B cell (primary cell): ENCODE measurements at regions not wholly inside any gene's neighbourhood (a gene's known extent, or its start where the extent isn't known, plus 50 kb on each side); places are given as distances from the start of the nearest gene placed in this dataset.

ENCODE experiments used
- ATAC-seq: fragments of 200-7000 bp; cut with Tn5 transposase; one replicate; pipeline ENCODE4 v1.10.0; 2021; ENCODE audit warnings: low read depth, mild to moderate bottlenecking, moderate number of reproducible peaks, moderate library complexity
- CTCF ChIA-PET: fragments of 350-600 bp; sonication (Branson Sonifier 250); formaldehyde crosslinking; loops from one replicate; lab custom pipeline; 2021; ENCODE audit warnings: antibody characterized with exemption, inconsistent platforms; lab: Charles Lee
- POLR2A ChIA-PET: fragments of 350-600 bp; sonication (Branson Sonifier 250); formaldehyde crosslinking; loops from one replicate; lab custom pipeline; 2021; ENCODE audit warnings: antibody characterized with exemption; lab: Charles Lee
- DNase-seq: peaks from one replicate; pipeline ENCODE4 v3.0.0; 2013
- H2AFZ ChIP-seq: 2 replicates; pipeline ENCODE4 v1.6.1; 2012; ENCODE audit warnings: mild to moderate bottlenecking, low read depth, low read length; ENCODE audit not compliant: insufficient read depth, poor library complexity, severe bottlenecking
- H3K27ac ChIP-seq, 2 donors: 1 replicate in 1 of 2; 2 replicates in 1 of 2; pipeline ENCODE4 v1.5.1; 2012 to 2013; ENCODE audit warnings: low read length in 2 of 2, mild to moderate bottlenecking in 2 of 2, moderate library complexity in 1 of 2
- H3K27me3 ChIP-seq, 4 experiments: fragments of 200-600 bp in 1 of 4; sonication (generic) in 1 of 4; replicated peaks in 1 of 4; 1 replicate in 2 of 4; 2 replicates in 2 of 4; pipeline versions ENCODE4 v1.6.1 to v1.7.0; 2013 to 2016; ENCODE audit warnings: low read length in 3 of 4, mild to moderate bottlenecking in 2 of 4, mixed read lengths in 1 of 4, moderate library complexity in 1 of 4; ENCODE audit not compliant: insufficient read depth in 4 of 4, control insufficient read depth in 3 of 4; ENCODE audit errors: control extremely low read depth in 1 of 4
- H3K36me3 ChIP-seq, 2 experiments: replicated peaks in 1 of 2; 1 replicate in 1 of 2; 2 replicates in 1 of 2; pipeline versions ENCODE4 v1.6.1 to v1.7.1; 2013; ENCODE audit warnings: low read length in 1 of 2; ENCODE audit not compliant: insufficient read depth in 2 of 2, control insufficient read depth in 1 of 2; ENCODE audit errors: control extremely low read depth in 1 of 2, extremely low read depth in 1 of 2
- H3K4me1 ChIP-seq, 2 donors: fragments of 200-600 bp in 1 of 2; sonication (generic) in 1 of 2; 1 replicate in 1 of 2; 2 replicates in 1 of 2; pipeline versions ENCODE4 v1.5.1 to v1.6.1; 2013 to 2017; ENCODE audit warnings: low read length in 2 of 2; ENCODE audit not compliant: control insufficient read depth in 2 of 2, insufficient read depth in 2 of 2
- H3K4me2 ChIP-seq: replicated peaks from 2 replicates; pipeline ENCODE3; 2012; ENCODE audit warnings: mild to moderate bottlenecking, low read depth, low read length; ENCODE audit not compliant: poor library complexity, severe bottlenecking
- H3K4me3 ChIP-seq, 5 experiments: fragments of 200-600 bp in 1 of 5; sonication (generic) in 1 of 5; 1 replicate in 3 of 5; 2 replicates in 2 of 5; pipeline versions ENCODE4 v1.5.1 to v1.7.0; 2011 to 2016; ENCODE audit warnings: low read length in 4 of 5, mild to moderate bottlenecking in 4 of 5, low read depth in 2 of 5, control low read depth in 1 of 5, moderate library complexity in 1 of 5; ENCODE audit not compliant: insufficient read depth in 1 of 5; ENCODE audit errors: control extremely low read depth in 1 of 5, extremely low read depth in 1 of 5
- H3K79me2 ChIP-seq: fragments of 200-600 bp; sonication (generic); one replicate; pipeline ENCODE4 v1.6.0; 2016; ENCODE audit warnings: low read length; ENCODE audit not compliant: control insufficient read depth, insufficient read depth
- H3K9ac ChIP-seq: fragments of 200-600 bp; sonication (generic); 2 replicates; pipeline ENCODE4 v1.6.1; 2017; ENCODE audit warnings: mild to moderate bottlenecking, low read length, moderate library complexity
- H3K9me3 ChIP-seq, 3 donors: one replicate each; pipeline versions ENCODE4 v1.6.1 to v1.7.1; 2013; ENCODE audit warnings: low read length in 2 of 3; ENCODE audit not compliant: control insufficient read depth in 2 of 3, insufficient read depth in 1 of 3; ENCODE audit errors: control extremely low read depth in 1 of 3
- H4K20me1 ChIP-seq: 2 replicates; pipeline ENCODE4 v1.6.0; 2012; ENCODE audit warnings: mild to moderate bottlenecking, low read length; ENCODE audit not compliant: insufficient read depth, control insufficient read depth, poor library complexity, severe bottlenecking
- H3K27ac Mint-ChIP-seq: one replicate; pipeline ENCODE4 v1.8.0; 2021; ENCODE audit warnings: mixed read lengths
- H3K27me3 Mint-ChIP-seq: one replicate; pipeline ENCODE4 v1.8.0; 2021; ENCODE audit warnings: mixed read lengths
- H3K4me1 Mint-ChIP-seq: one replicate; pipeline ENCODE4 v1.8.0; 2021; ENCODE audit warnings: mixed read lengths
- H3K4me3 Mint-ChIP-seq: one replicate; pipeline ENCODE4 v1.8.0; 2021; ENCODE audit warnings: mixed read lengths
- H3K9me3 Mint-ChIP-seq: one replicate; pipeline ENCODE4 v1.8.0; 2022; ENCODE audit warnings: mixed read lengths; ENCODE audit not compliant: insufficient read depth
- EZH2 ChIP-seq: IDR thresholded peaks from 2 replicates; pipeline ENCODE4 v1.6.1; 2012; ENCODE audit warnings: borderline replicate concordance, low read depth, mild to moderate bottlenecking, moderate library complexity, low read length; ENCODE audit not compliant: insufficient read depth, poor library complexity, severe bottlenecking
- WGBS: methylation state at CpG from one replicate; pipeline ENCODE4 v1.1.5; 2013; ENCODE audit warnings: missing lambda C conversion rate; ENCODE audit not compliant: insufficient coverage; 5-methylcytosine and 5-hydroxymethylcytosine counted together
- intact Hi-C: fragments of 100-400 bp; cut with micrococcal nuclease; formaldehyde crosslinking; loops from one replicate; pipeline ENCODE4 v1.10.0; 2022
- TF ChIP-seq, protein P1 (sequence below): fragments of 200-600 bp; IDR thresholded peaks from one replicate; pipeline ENCODE4 v1.8.0; 2022; ENCODE audit warnings: antibody characterized with exemption, mild to moderate bottlenecking

DNA sequence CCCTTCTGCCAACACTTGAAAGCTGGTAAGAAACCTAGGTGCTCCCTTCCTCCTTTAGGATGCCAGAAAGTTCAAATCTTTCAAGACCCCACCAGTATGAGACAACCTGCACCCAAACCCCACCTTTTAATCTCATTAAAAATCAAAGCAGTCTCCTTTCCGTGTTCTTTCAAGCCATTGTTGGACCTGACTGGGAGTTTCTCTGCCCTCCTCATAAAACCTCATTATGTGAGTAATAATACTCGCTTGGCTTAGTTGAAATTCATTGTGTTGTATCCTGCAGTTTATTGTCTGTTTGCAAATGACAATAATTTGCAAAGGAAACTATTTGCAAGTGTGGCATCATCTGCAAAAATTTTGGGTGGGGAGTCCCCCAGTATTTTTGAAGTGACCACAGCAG is 133.2 kb upstream of the VEGFC start:
- WGBS: no CpG with 5 or more reads among the region's 2 CpGs
- no peaks in the 10 kb centered on the region for H3K9me3 Mint-ChIP-seq
- no peak overlapping the region for H3K27ac Mint-ChIP-seq
- Histone ChIP-seq H3K79me2 (no peaks in the 10 kb centered on the region), H3K36me3 (no peaks in the 10 kb centered on the region), H3K4me3 (no peak overlapping the region), H3K4me1 (no peaks in the 10 kb centered on the region), H4K20me1 (no peaks in the 10 kb centered on the region), H2AFZ (no peak overlapping the region), H3K9ac (no peak overlapping the region), H3K9me3 (no peaks in the 10 kb centered on the region), H3K4me2 (no peak overlapping the region), H3K27me3 (no peaks in the 10 kb centered on the region), H3K27ac (no peak overlapping the region)
- CTCF ChIA-PET: no interaction called here
- intact Hi-C loops: no loop called here
- no peak overlapping the region for H3K4me3 Mint-ChIP-seq
- H3K27me3 Mint-ChIP-seq: no peaks in the 10 kb centered on the region
- no peak for DNase-seq
- H3K4me1 Mint-ChIP-seq: no peaks in the 10 kb centered on the region
- POLR2A ChIA-PET: no interaction called here
- ATAC-seq: no peak
- no peak for TF ChIP-seq EZH2
- TF ChIP-seq, protein P1, sequence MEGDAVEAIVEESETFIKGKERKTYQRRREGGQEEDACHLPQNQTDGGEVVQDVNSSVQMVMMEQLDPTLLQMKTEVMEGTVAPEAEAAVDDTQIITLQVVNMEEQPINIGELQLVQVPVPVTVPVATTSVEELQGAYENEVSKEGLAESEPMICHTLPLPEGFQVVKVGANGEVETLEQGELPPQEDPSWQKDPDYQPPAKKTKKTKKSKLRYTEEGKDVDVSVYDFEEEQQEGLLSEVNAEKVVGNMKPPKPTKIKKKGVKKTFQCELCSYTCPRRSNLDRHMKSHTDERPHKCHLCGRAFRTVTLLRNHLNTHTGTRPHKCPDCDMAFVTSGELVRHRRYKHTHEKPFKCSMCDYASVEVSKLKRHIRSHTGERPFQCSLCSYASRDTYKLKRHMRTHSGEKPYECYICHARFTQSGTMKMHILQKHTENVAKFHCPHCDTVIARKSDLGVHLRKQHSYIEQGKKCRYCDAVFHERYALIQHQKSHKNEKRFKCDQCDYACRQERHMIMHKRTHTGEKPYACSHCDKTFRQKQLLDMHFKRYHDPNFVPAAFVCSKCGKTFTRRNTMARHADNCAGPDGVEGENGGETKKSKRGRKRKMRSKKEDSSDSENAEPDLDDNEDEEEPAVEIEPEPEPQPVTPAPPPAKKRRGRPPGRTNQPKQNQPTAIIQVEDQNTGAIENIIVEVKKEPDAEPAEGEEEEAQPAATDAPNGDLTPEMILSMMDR: no peak

DNA sequence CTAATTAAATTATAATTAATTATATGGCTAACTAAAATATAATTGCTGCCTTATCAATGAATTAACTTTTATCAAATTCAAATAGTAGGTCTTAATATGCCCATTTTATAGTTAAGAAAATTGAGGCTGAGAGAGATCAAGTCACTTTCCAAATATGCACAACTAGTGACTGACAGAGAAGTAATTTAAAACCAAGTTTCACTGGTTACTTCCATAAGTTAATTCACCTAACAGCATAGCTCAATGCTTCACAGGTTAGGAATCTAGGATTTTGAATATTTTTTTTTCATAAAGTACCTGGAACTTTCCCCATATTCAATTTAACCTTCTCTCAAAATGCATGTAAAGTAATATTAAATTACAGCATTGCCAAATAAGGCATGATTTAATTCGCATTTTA is 134.4 kb upstream of the VEGFC start:
- Mint-ChIP-seq H3K27me3 (no peaks in the 10 kb centered on the region), H3K4me1 (no peaks in the 10 kb centered on the region), H3K4me3 (no peak overlapping the region), H3K9me3 (no peaks in the 10 kb centered on the region), H3K27ac (no peak overlapping the region)
- no peak overlapping the region for H3K4me2 ChIP-seq
- H3K79me2 ChIP-seq: no peaks in the 10 kb centered on the region
- POLR2A ChIA-PET: no interaction called here
- no peaks in the 10 kb centered on the region for H3K27me3 ChIP-seq
- H4K20me1 ChIP-seq: no peaks in the 10 kb centered on the region
- DNase-seq (no peak), ATAC-seq (no peak)
- TF ChIP-seq, protein P1: no peak
- TF ChIP-seq EZH2: no peak
- H3K9ac ChIP-seq: no peak overlapping the region
- peaks cover 0 to under 1% (median 0%) of the 10 kb centered on the region in 3 donors for H3K9me3 ChIP-seq
- H2AFZ ChIP-seq: no peak overlapping the region
- CTCF ChIA-PET: no interaction called here
- H3K4me1 ChIP-seq: no peaks in the 10 kb centered on the region
- no peak overlapping the region for H3K27ac ChIP-seq
- no peaks in the 10 kb centered on the region for H3K36me3 ChIP-seq
- WGBS: no CpG with 5 or more reads among the region's 1 CpG
- no peak overlapping the region for H3K4me3 ChIP-seq
- intact Hi-C loops: no loop called here
